ENCODE measurements at regions not wholly inside any gene's neighbourhood (a gene's known extent, or its start where the extent isn't known, plus 50 kb on each side); places are given as distances from the start of the nearest gene placed in this dataset.

DNA sequence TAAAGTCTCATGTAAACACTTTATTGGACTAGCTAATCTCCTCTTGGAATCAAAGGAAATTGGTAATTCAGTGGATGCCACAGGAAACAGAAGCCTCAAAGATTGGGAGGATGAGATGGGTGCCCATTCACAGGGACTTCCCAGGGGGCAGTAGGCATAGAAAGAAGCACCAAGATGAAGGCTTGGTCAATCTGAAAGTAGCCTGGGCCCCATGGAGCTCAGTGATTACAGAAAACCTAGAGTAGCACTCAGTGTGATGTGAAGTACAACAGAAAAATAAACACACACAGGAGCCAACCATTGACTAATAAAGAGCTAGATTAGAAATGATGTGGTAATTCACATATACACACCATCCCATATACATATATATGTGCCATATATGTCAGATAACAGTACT is 560.6 kb downstream of the TBC1D4 start:
- no peak for TF ChIP-seq ISX (CRISPR knock-in tag; conservative IDR thresholded peaks at IDR 0.05)
- no peak for TF ChIP-seq TCF7 (IDR thresholded peaks at IDR 0.05; ENCODE audit: low read depth)
- TF ChIP-seq, protein P1, sequence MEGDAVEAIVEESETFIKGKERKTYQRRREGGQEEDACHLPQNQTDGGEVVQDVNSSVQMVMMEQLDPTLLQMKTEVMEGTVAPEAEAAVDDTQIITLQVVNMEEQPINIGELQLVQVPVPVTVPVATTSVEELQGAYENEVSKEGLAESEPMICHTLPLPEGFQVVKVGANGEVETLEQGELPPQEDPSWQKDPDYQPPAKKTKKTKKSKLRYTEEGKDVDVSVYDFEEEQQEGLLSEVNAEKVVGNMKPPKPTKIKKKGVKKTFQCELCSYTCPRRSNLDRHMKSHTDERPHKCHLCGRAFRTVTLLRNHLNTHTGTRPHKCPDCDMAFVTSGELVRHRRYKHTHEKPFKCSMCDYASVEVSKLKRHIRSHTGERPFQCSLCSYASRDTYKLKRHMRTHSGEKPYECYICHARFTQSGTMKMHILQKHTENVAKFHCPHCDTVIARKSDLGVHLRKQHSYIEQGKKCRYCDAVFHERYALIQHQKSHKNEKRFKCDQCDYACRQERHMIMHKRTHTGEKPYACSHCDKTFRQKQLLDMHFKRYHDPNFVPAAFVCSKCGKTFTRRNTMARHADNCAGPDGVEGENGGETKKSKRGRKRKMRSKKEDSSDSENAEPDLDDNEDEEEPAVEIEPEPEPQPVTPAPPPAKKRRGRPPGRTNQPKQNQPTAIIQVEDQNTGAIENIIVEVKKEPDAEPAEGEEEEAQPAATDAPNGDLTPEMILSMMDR (CRISPR knock-in tag; IDR thresholded peaks at IDR 0.05), result no peak
- TF ChIP-seq SMAD3 (CRISPR knock-in tag; IDR thresholded peaks at IDR 0.05), result no peak
- TF ChIP-seq PAF1 (CRISPR knock-in tag; IDR thresholded peaks at IDR 0.05), result no peak
- no peak for TF ChIP-seq ZNF841 (CRISPR knock-in tag; IDR thresholded peaks at IDR 0.05; ENCODE audit: borderline replicate concordance)
- no peak for TF ChIP-seq NFE2 (CRISPR knock-in tag; IDR thresholded peaks at IDR 0.05)
- TF ChIP-seq EZH2 (conservative IDR thresholded peaks at IDR 0.05; ENCODE audit: low read depth, low read length), result no peak
- TF ChIP-seq CENPX (CRISPR knock-in tag; IDR thresholded peaks at IDR 0.05), result no peak
